SK-N-SH (cell line): ENCODE measurements at regions not wholly inside any gene's neighbourhood (a gene's known extent, or its start where the extent isn't known, plus 50 kb on each side); places are given as distances from the start of the nearest gene placed in this dataset.

Experiments used
- CTCF ChIA-PET: fragments of 300-600, 350-600 bp; formaldehyde crosslinking; extraction: SDS; loops from one replicate; lab custom pipeline; 2021; lab: Yijun Ruan, JAX
- POLR2A ChIA-PET: fragments of 350-600 bp; sonication (Branson Sonifier 250); formaldehyde crosslinking; extraction: SDS; loops from one replicate; lab custom pipeline; 2020; ENCODE audit warnings: antibody characterized with exemption, inconsistent platforms; lab: Yijun Ruan, JAX
- DNase-seq: peaks from one replicate; pipeline ENCODE4 v3.0.0; 2012
- H2AFZ ChIP-seq: fragments of 200-600 bp; sonication (generic); 2 replicates; pipeline ENCODE4 v1.8.1; 2016; ENCODE audit warnings: antibody characterized with exemption, mild to moderate bottlenecking, low read depth
- H3F3A ChIP-seq: fragments of 200-600 bp; sonication (generic); replicated peaks from 2 replicates; pipeline ENCODE3; 2016; ENCODE audit warnings: antibody characterized with exemption, mild to moderate bottlenecking; ENCODE audit not compliant: insufficient read depth
- H3K27ac ChIP-seq, 2 experiments: fragments of 200-500 bp in 1 of 2; fragments of 200-600 bp in 1 of 2; sonication (Bioruptor generic) in 1 of 2; sonication (generic), shearing (Covaris generic) in 1 of 2; 2 replicates each; pipeline versions ENCODE4 v1.5.1 to v1.6.1; 2014 to 2016; ENCODE audit warnings: low read depth in 2 of 2, inconsistent platforms in 1 of 2, low read length in 1 of 2, mild to moderate bottlenecking in 1 of 2, mixed read lengths in 1 of 2
- H3K27me3 ChIP-seq: fragments of 200-600 bp; sonication (generic), shearing (Covaris generic); 2 replicates; pipeline ENCODE4 v1.6.1; 2016; ENCODE audit warnings: mixed run types; ENCODE audit not compliant: insufficient read depth
- H3K36me3 ChIP-seq, 2 experiments: fragments of 200-500 bp in 1 of 2; fragments of 200-600 bp in 1 of 2; sonication (Bioruptor generic) in 1 of 2; sonication (generic) in 1 of 2; replicated peaks in 1 of 2; 2 replicates each; pipeline versions ENCODE3 to v1.5.1; 2014 to 2016; ENCODE audit warnings: low read length in 1 of 2, mild to moderate bottlenecking in 1 of 2; ENCODE audit not compliant: insufficient read depth in 2 of 2, control insufficient read depth in 1 of 2
- H3K4me1 ChIP-seq, 2 experiments: fragments of 200-500 bp in 1 of 2; fragments of 200-600 bp in 1 of 2; sonication (Bioruptor generic) in 1 of 2; sonication (generic), shearing (Covaris generic) in 1 of 2; 2 replicates each; pipeline versions ENCODE4 v1.5.1 to v1.6.1; 2014 to 2016; ENCODE audit warnings: low read depth in 1 of 2, low read length in 1 of 2, mixed run types in 1 of 2; ENCODE audit not compliant: insufficient read depth in 2 of 2, control insufficient read depth in 1 of 2
- H3K4me2 ChIP-seq: fragments of 200-600 bp; sonication (generic), shearing (Covaris generic); 2 replicates; pipeline ENCODE4 v1.6.1; 2017; ENCODE audit warnings: mixed run types
- H3K4me3 ChIP-seq, 2 experiments: fragments of 200-500 bp in 1 of 2; fragments of 200-600 bp in 1 of 2; sonication (Bioruptor generic) in 1 of 2; sonication (generic), shearing (Covaris generic) in 1 of 2; 2 replicates each; pipeline versions ENCODE4 v1.5.1 to v1.8.1; 2014 to 2016; ENCODE audit warnings: low read depth in 2 of 2, inconsistent platforms in 1 of 2, low read length in 1 of 2, mild to moderate bottlenecking in 1 of 2, mixed read lengths in 1 of 2, moderate library complexity in 1 of 2
- H3K79me2 ChIP-seq: fragments of 200-600 bp; sonication (generic); 2 replicates; pipeline ENCODE4 v1.8.1; 2017; ENCODE audit warnings: mild to moderate bottlenecking; ENCODE audit not compliant: insufficient read depth
- H3K9ac ChIP-seq: fragments of 200-600 bp; sonication (generic); 2 replicates; pipeline ENCODE4 v1.6.1; 2017; ENCODE audit warnings: mixed run types
- H3K9me2 ChIP-seq: fragments of 200-600 bp; sonication (generic); 2 replicates; pipeline ENCODE4 v1.6.1; 2017; ENCODE audit warnings: mixed run types
- H3K9me3 ChIP-seq: fragments of 200-600 bp; sonication (generic); 2 replicates; pipeline ENCODE4 v1.6.1; 2017; ENCODE audit warnings: mixed run types, mild to moderate bottlenecking, moderate library complexity
- H4K20me1 ChIP-seq: fragments of 200-600 bp; sonication (generic); 2 replicates; pipeline ENCODE4 v1.6.1; 2017; ENCODE audit warnings: mild to moderate bottlenecking, mixed run types; ENCODE audit not compliant: insufficient read depth
- ELF1 ChIP-seq: IDR thresholded peaks from 2 replicates; pipeline ENCODE4 v1.4.0; 2012
- EP300 ChIP-seq, 2 experiments: IDR thresholded peaks; 2 replicates each; pipeline versions ENCODE4 v1.4.0 to v1.6.1; 2012; ENCODE audit warnings: borderline replicate concordance in 1 of 2, low read depth in 1 of 2, low read length in 1 of 2
- FOSL2 ChIP-seq: IDR thresholded peaks from 2 replicates; pipeline ENCODE4 v1.4.0; 2012; ENCODE audit warnings: low read depth, mild to moderate bottlenecking, moderate library complexity, borderline replicate concordance
- FOXJ3 ChIP-seq: sonication (generic); formaldehyde crosslinking; IDR thresholded peaks from 2 replicates; pipeline ENCODE4 v1.5.1; 2020; ENCODE audit warnings: mild to moderate bottlenecking, missing genetic modification reagents
- GABPA ChIP-seq: IDR thresholded peaks from 2 replicates; pipeline ENCODE4 v1.4.0; 2012; ENCODE audit warnings: low read depth, mild to moderate bottlenecking
- GATA2 ChIP-seq: sonication (generic); formaldehyde crosslinking; IDR thresholded peaks from 2 replicates; pipeline ENCODE4 v1.5.0; 2020; ENCODE audit warnings: mild to moderate bottlenecking, missing genetic modification reagents
- IRF3 ChIP-seq: fragments of 150-350 bp; IDR thresholded peaks from 2 replicates; pipeline ENCODE4 v1.6.1; 2016; ENCODE audit warnings: mild to moderate bottlenecking, low read depth, low read length
- JUND ChIP-seq: IDR thresholded peaks from 2 replicates; pipeline ENCODE4 v1.4.0; 2012
- MEF2A ChIP-seq: IDR thresholded peaks from 2 replicates; pipeline ENCODE4 v1.4.0; 2012; ENCODE audit warnings: low read depth, borderline replicate concordance
- MXI1 ChIP-seq: IDR thresholded peaks from 2 replicates; pipeline ENCODE4 v1.6.1; 2012; ENCODE audit warnings: mild to moderate bottlenecking, low read depth, low read length, improper control_type of control experiment
- NFIC ChIP-seq: IDR thresholded peaks from 2 replicates; pipeline ENCODE4 v1.4.0; 2012; ENCODE audit warnings: borderline replicate concordance
- NRF1 ChIP-seq: IDR thresholded peaks from 2 replicates; pipeline ENCODE4 v1.6.1; 2012; ENCODE audit warnings: low read depth, mild to moderate bottlenecking, low read length
- POLR2AphosphoS5 ChIP-seq: IDR thresholded peaks from 2 replicates; pipeline ENCODE4 v1.6.1; 2012; ENCODE audit warnings: low read depth, low read length
- RXRA ChIP-seq: IDR thresholded peaks from 2 replicates; pipeline ENCODE4 v1.4.0; 2012; ENCODE audit warnings: low read depth, mild to moderate bottlenecking, borderline replicate concordance
- SMC3 ChIP-seq: IDR thresholded peaks from 2 replicates; pipeline ENCODE4 v1.6.1; 2012; ENCODE audit warnings: low read depth, low read length, improper control_type of control experiment
- TAF1 ChIP-seq: IDR thresholded peaks from 2 replicates; pipeline ENCODE4 v1.6.1; 2012; ENCODE audit warnings: low read depth, mild to moderate bottlenecking, low read length, moderate library complexity, borderline replicate concordance
- WGBS: methylation state at CpG from one replicate; pipeline ENCODE4 v1.1.6; 2017; ENCODE audit warnings: low lambda C conversion rate; 5-methylcytosine and 5-hydroxymethylcytosine counted together

- Histone ChIP-seq H3K27ac (no peak overlapping the region), H3K9ac (no peak overlapping the region), H3K4me2 (no peak overlapping the region), H3K4me3 (no peak overlapping the region), H3K79me2 (no peaks in the 10 kb centered on the region), H3K27me3 (no peaks in the 10 kb centered on the region), H3F3A (no peaks in the 10 kb centered on the region), H3K36me3 (no peaks in the 10 kb centered on the region), H2AFZ (no peak overlapping the region), H3K4me1 (no peaks in the 10 kb centered on the region), H3K9me3 (no peaks in the 10 kb centered on the region; the same call in 1 of the 2 replicates), H3K9me2 (no peaks in the 10 kb centered on the region; the same call in 1 of the 2 replicates), H4K20me1 (no peaks in the 10 kb centered on the region)
- no peak for TF ChIP-seq RXRA
- TF ChIP-seq NFIC, result no peak
- TF ChIP-seq FOXJ3 (CRISPR knock-in tag), result no peak
- no peak for DNase-seq
- CTCF ChIA-PET, result no interaction called here
- 60% methylated on average over 1 of the region's 1 CpG for WGBS
- POLR2A ChIA-PET, result no interaction called here
These were observed 248.7 kb downstream of the KLF5 start for GRCh38 chr13:73307481-73307880.

- H3K36me3 ChIP-seq, result no peaks in the 10 kb centered on the region
- no peaks in the 10 kb centered on the region for H3F3A ChIP-seq
- DNase-seq, result no peak
- H3K4me1 ChIP-seq, result no peaks in the 10 kb centered on the region
- no peaks in the 10 kb centered on the region; the same call in 1 of the 2 replicates for H3K9me3 ChIP-seq
- TF ChIP-seq POLR2AphosphoS5, result no peak
- no peak for TF ChIP-seq EP300 (IDR thresholded peaks at IDR 0.05; ENCODE audit: borderline replicate concordance in 1 of 2, low read depth in 1 of 2, low read length in 1 of 2)
- TF ChIP-seq GABPA, result no peak
- TF ChIP-seq NRF1, result no peak
- no peak for TF ChIP-seq GATA2 (CRISPR knock-in tag)
- no peak for TF ChIP-seq ELF1
- no peak for TF ChIP-seq MXI1
- no peak overlapping the region for H3K9ac ChIP-seq
- POLR2A ChIA-PET, result no interaction called here
- H2AFZ ChIP-seq, result no peak overlapping the region
- WGBS, result 43% methylated on average over 1 of the region's 1 CpG
- no peaks in the 10 kb centered on the region for H3K79me2 ChIP-seq
- H3K27ac ChIP-seq, result no peak overlapping the region
- H4K20me1 ChIP-seq, result no peaks in the 10 kb centered on the region
- no peak overlapping the region for H3K4me2 ChIP-seq
- no peaks in the 10 kb centered on the region; the same call in 1 of the 2 replicates for H3K9me2 ChIP-seq
- no peaks in the 10 kb centered on the region for H3K27me3 ChIP-seq
- CTCF ChIA-PET, result no interaction called here
- no peak overlapping the region for H3K4me3 ChIP-seq
These were observed 247.9 kb downstream of the KLF5 start for GRCh38 chr13:73306688-73307087.

GRCh38 chr13:73304442-73304841 lies 245.6 kb downstream of the KLF5 start:
- POLR2A ChIA-PET, result no interaction called here
- CTCF ChIA-PET, result interaction anchor here (0.9 kb wide), 1 partner anchor 7 kb away, joined by 3 read pairs; no protein-coding TSS in a partner anchor
- Histone ChIP-seq H3K9me2 (no peaks in the 10 kb centered on the region; the same call in 1 of the 2 replicates), H2AFZ (peak overlapping the region; percentile 28; the same call in 1 of the 2 replicates), H3F3A (no peaks in the 10 kb centered on the region), H3K9ac (no peak overlapping the region), H3K4me3 (no peak overlapping the region), H3K36me3 (no peaks in the 10 kb centered on the region), H3K79me2 (no peaks in the 10 kb centered on the region), H3K4me2 (no peak overlapping the region), H3K27ac (no peak overlapping the region), H4K20me1 (no peaks in the 10 kb centered on the region), H3K27me3 (no peaks in the 10 kb centered on the region), H3K9me3 (no peaks in the 10 kb centered on the region; the same call in 1 of the 2 replicates), H3K4me1 (no peaks in the 10 kb centered on the region)
- WGBS, result 61% methylated on average over 2 of the region's 2 CpGs
- no peak for TF ChIP-seq RXRA
- no peak for TF ChIP-seq GABPA
- no peak for TF ChIP-seq POLR2AphosphoS5
- no peak for TF ChIP-seq JUND
- TF ChIP-seq FOSL2, result no peak
- no peak for TF ChIP-seq GATA2 (CRISPR knock-in tag)
- TF ChIP-seq IRF3, result no peak
- TF ChIP-seq TAF1, result no peak
- TF ChIP-seq MEF2A, result no peak
- no peak for TF ChIP-seq SMC3
- no peak for DNase-seq
